ENCODE measurements at regions not wholly inside any gene's neighbourhood (a gene's known extent, or its start where the extent isn't known, plus 50 kb on each side); places are given as distances from the start of the nearest gene placed in this dataset.

DNA sequence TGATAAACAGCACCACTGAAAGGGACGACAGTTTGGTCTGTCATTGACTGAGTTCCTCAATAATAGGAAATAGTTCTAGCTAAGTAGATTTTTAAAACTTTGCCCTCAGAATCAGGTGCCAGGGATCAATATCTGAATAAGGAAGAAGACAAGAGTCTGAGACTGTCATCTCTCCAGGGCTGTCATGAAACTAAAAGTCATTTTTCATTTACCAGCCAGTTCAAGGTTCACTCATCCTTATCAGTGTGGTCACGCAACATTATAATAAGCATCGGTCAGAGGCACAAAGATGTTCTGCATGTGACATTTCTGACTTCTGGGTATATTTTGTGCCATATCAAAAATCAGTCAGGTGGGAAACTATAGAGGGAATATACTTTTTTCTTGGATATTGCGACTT is 52.5 kb upstream of the E2F3 start:
- TF ChIP-seq CTCF (conservative IDR thresholded peaks at IDR 0.05; ENCODE audit: low read depth, low read length) (no peak), EZH2 (IDR thresholded peaks at IDR 0.05; ENCODE audit: low read length, unreplicated experiment) (no peak)
